ENCODE measurements at regions not wholly inside any gene's neighbourhood (a gene's known extent, or its start where the extent isn't known, plus 50 kb on each side); places are given as distances from the start of the nearest gene placed in this dataset.

- H3K9me3 ChIP-seq: no peaks in the 10 kb centered on the region
- H3K4me3 ChIP-seq: no peak overlapping the region
- DNase-seq (ENCODE audit: low read depth in 1 of 2, low spot score in 1 of 2): no peak
- ChIA-PET CTCF (interaction anchor here (3.8 kb wide), 1 partner anchor 838 kb away, joined by 29 read pairs; no protein-coding TSS in a partner anchor), POLR2A (no interaction called here)
- FAIRE-seq: no peak
- TF ChIP-seq POLR2A (IDR thresholded peaks at IDR 0.05; ENCODE audit: low read length) (no peak), EHMT2 (IDR thresholded peaks at IDR 0.05; ENCODE audit: low read depth) (no peak), HOXB5 (CRISPR knock-in tag; IDR thresholded peaks at IDR 0.05) (no peak), HES2 (IDR thresholded peaks at IDR 0.05) (no peak), HOXA7 (CRISPR knock-in tag; IDR thresholded peaks at IDR 0.05) (no peak), NFE2L2 (conservative IDR thresholded peaks at IDR 0.05; ENCODE audit: low read length) (no peak)
- ATAC-seq: no peak
- H3K4me2 ChIP-seq: no peak overlapping the region
- H3K27ac ChIP-seq: no peak overlapping the region
- H3K4me1 ChIP-seq: no peaks in the 10 kb centered on the region
- 21% methylated on average over 5 of the region's 5 CpGs for WGBS (ENCODE audit: missing lambda C conversion rate)
Observed at GRCh38 chr13:78976696-78977095, 317.7 kb upstream of the OBI1 start.

- Histone ChIP-seq H3K4me3 (no peak overlapping the region), H3K4me1 (no peaks in the 10 kb centered on the region), H3K9me3 (no peaks in the 10 kb centered on the region), H3K27ac (no peak overlapping the region), H3K4me2 (no peak overlapping the region)
- WGBS (ENCODE audit: missing lambda C conversion rate): 2% methylated on average over 3 of the region's 3 CpGs
- ATAC-seq: no peak
- no peak for DNase-seq (ENCODE audit: low read depth in 1 of 2, low spot score in 1 of 2)
- FAIRE-seq: no peak
- POLR2A ChIA-PET: no interaction called here
- CTCF ChIA-PET: interaction anchor here (1.1 kb wide), 1 partner anchor 835 kb away, joined by 5 read pairs; no protein-coding TSS in a partner anchor
- TF ChIP-seq PHF8 (IDR thresholded peaks at IDR 0.05; ENCODE audit: borderline replicate concordance, low read depth) (no peak), CHD4 (IDR thresholded peaks at IDR 0.05; ENCODE audit: borderline replicate concordance) (no peak), TP53 (CRISPR knock-in tag; IDR thresholded peaks at IDR 0.05) (no peak), FOXS1 (CRISPR knock-in tag; IDR thresholded peaks at IDR 0.05) (no peak), ESRRA (IDR thresholded peaks at IDR 0.05; ENCODE audit: borderline replicate concordance, low read length) (no peak), SREBF2 (IDR thresholded peaks at IDR 0.05) (no peak), ZC3H11A (IDR thresholded peaks at IDR 0.05) (no peak), CBX2 (IDR thresholded peaks at IDR 0.05; ENCODE audit: borderline replicate concordance, low read depth) (no peak), FOSL2 (IDR thresholded peaks at IDR 0.05) (no peak), FOSL2 (CRISPR knock-in tag; IDR thresholded peaks at IDR 0.05) (no peak), HOXB5 (CRISPR knock-in tag; IDR thresholded peaks at IDR 0.05) (no peak), ZSCAN20 (CRISPR knock-in tag; IDR thresholded peaks at IDR 0.05) (no peak), HES2 (IDR thresholded peaks at IDR 0.05) (no peak), SMC3 (IDR thresholded peaks at IDR 0.05) (no peak), POLR2AphosphoS2 (conservative IDR thresholded peaks at IDR 0.05; ENCODE audit: low read length) (no peak), ZFP36 (IDR thresholded peaks at IDR 0.05; ENCODE audit: borderline replicate concordance, partially characterized antibody) (no peak)
- TF ChIP-seq, protein P1, sequence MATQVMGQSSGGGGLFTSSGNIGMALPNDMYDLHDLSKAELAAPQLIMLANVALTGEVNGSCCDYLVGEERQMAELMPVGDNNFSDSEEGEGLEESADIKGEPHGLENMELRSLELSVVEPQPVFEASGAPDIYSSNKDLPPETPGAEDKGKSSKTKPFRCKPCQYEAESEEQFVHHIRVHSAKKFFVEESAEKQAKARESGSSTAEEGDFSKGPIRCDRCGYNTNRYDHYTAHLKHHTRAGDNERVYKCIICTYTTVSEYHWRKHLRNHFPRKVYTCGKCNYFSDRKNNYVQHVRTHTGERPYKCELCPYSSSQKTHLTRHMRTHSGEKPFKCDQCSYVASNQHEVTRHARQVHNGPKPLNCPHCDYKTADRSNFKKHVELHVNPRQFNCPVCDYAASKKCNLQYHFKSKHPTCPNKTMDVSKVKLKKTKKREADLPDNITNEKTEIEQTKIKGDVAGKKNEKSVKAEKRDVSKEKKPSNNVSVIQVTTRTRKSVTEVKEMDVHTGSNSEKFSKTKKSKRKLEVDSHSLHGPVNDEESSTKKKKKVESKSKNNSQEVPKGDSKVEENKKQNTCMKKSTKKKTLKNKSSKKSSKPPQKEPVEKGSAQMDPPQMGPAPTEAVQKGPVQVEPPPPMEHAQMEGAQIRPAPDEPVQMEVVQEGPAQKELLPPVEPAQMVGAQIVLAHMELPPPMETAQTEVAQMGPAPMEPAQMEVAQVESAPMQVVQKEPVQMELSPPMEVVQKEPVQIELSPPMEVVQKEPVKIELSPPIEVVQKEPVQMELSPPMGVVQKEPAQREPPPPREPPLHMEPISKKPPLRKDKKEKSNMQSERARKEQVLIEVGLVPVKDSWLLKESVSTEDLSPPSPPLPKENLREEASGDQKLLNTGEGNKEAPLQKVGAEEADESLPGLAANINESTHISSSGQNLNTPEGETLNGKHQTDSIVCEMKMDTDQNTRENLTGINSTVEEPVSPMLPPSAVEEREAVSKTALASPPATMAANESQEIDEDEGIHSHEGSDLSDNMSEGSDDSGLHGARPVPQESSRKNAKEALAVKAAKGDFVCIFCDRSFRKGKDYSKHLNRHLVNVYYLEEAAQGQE (IDR thresholded peaks at IDR 0.05): no peak
- TF ChIP-seq, protein P2, sequence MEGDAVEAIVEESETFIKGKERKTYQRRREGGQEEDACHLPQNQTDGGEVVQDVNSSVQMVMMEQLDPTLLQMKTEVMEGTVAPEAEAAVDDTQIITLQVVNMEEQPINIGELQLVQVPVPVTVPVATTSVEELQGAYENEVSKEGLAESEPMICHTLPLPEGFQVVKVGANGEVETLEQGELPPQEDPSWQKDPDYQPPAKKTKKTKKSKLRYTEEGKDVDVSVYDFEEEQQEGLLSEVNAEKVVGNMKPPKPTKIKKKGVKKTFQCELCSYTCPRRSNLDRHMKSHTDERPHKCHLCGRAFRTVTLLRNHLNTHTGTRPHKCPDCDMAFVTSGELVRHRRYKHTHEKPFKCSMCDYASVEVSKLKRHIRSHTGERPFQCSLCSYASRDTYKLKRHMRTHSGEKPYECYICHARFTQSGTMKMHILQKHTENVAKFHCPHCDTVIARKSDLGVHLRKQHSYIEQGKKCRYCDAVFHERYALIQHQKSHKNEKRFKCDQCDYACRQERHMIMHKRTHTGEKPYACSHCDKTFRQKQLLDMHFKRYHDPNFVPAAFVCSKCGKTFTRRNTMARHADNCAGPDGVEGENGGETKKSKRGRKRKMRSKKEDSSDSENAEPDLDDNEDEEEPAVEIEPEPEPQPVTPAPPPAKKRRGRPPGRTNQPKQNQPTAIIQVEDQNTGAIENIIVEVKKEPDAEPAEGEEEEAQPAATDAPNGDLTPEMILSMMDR (IDR thresholded peaks at IDR 0.05): no peak
- TF ChIP-seq, protein P3, sequence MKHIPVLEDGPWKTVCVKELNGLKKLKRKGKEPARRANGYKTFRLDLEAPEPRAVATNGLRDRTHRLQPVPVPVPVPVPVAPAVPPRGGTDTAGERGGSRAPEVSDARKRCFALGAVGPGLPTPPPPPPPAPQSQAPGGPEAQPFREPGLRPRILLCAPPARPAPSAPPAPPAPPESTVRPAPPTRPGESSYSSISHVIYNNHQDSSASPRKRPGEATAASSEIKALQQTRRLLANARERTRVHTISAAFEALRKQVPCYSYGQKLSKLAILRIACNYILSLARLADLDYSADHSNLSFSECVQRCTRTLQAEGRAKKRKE (CRISPR knock-in tag; IDR thresholded peaks at IDR 0.05; ENCODE audit: low read depth): no peak
Observed at GRCh38 chr13:78972561-78972960, 313.6 kb upstream of the OBI1 start.

Data from A549 (cell line).